Lower leg skin (tissue), 3 donors: ENCODE measurements at regions not wholly inside any gene's neighbourhood (a gene's known extent, or its start where the extent isn't known, plus 50 kb on each side); places are given as distances from the start of the nearest gene placed in this dataset.

Source experiments
- POLR2A ChIP-seq, 2 donors: fragments of 450-650 bp; IDR thresholded peaks; one replicate each; pipeline ENCODE4 v1.6.1; 2016 to 2017; ENCODE audit warnings: antibody characterized with exemption in 2 of 2, mild to moderate bottlenecking in 1 of 2, moderate library complexity in 1 of 2
- TF ChIP-seq, protein P1 (sequence below), 3 donors: fragments of 450-650 bp; IDR thresholded peaks; one replicate each; pipeline ENCODE4 v1.5.1; 2016; ENCODE audit warnings: antibody characterized with exemption in 3 of 3, mild to moderate bottlenecking in 3 of 3, moderate library complexity in 2 of 3

DNA sequence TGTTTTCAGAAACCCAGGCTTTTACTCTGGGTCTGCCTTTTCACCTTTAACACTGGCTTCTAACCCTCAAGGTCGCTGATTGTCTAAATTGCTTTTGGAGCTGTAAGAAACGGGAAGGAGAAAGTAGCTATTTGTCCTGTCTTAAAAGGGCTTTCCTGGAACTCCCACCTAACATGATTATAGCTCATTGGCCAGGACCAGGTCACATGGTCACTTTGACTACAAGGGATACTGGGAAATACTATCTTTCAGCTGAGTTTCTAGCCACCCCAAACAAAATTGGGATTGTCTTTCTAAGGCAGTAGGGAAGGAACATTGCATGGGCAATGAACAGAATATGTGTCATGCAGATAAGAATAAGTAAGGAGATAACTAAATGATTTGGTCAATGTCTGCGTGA, 106.7 kb upstream of the ARHGAP24 start:
- TF ChIP-seq, protein P1, sequence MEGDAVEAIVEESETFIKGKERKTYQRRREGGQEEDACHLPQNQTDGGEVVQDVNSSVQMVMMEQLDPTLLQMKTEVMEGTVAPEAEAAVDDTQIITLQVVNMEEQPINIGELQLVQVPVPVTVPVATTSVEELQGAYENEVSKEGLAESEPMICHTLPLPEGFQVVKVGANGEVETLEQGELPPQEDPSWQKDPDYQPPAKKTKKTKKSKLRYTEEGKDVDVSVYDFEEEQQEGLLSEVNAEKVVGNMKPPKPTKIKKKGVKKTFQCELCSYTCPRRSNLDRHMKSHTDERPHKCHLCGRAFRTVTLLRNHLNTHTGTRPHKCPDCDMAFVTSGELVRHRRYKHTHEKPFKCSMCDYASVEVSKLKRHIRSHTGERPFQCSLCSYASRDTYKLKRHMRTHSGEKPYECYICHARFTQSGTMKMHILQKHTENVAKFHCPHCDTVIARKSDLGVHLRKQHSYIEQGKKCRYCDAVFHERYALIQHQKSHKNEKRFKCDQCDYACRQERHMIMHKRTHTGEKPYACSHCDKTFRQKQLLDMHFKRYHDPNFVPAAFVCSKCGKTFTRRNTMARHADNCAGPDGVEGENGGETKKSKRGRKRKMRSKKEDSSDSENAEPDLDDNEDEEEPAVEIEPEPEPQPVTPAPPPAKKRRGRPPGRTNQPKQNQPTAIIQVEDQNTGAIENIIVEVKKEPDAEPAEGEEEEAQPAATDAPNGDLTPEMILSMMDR (IDR thresholded peaks at IDR 0.05): no peak
- TF ChIP-seq POLR2A (IDR thresholded peaks at IDR 0.05): no peak
